Adrenal gland (tissue), 9 donors: ENCODE measurements at regions not wholly inside any gene's neighbourhood (a gene's known extent, or its start where the extent isn't known, plus 50 kb on each side); places are given as distances from the start of the nearest gene placed in this dataset.

ENCODE experiments used
- DNase-seq, 7 donors: peaks; one replicate each; pipeline ENCODE4 v3.0.0-alpha.2; 2019 to 2020
- H3K27ac ChIP-seq, 5 donors: fragments of 200-600 bp; sonication (generic) in 4 of 5; 1 replicate in 3 of 5; 2 replicates in 2 of 5; pipeline versions ENCODE4 v1.5.1 to v1.8.0; 2016 to 2020; ENCODE audit warnings: mild to moderate bottlenecking in 1 of 5
- H3K27me3 ChIP-seq: fragments of 200-600 bp; 2 replicates; pipeline ENCODE4 v1.8.0; 2021
- H3K36me3 ChIP-seq, 2 donors: fragments of 200-600 bp; replicated peaks in 1 of 2; 1 replicate in 1 of 2; 2 replicates in 1 of 2; pipeline versions ENCODE4 v1.5.1 to v1.8.0; 2018 to 2022
- H3K4me1 ChIP-seq, 2 donors: fragments of 200-600 bp; replicated peaks in 1 of 2; 1 replicate in 1 of 2; 2 replicates in 1 of 2; pipeline versions ENCODE4 v1.5.1 to v1.8.0; 2018 to 2021
- H3K4me3 ChIP-seq, 4 donors: fragments of 200-600 bp; sonication (generic) in 3 of 4; one replicate each; pipeline ENCODE4 v1.5.1; 2016 to 2018
- H3K9me3 ChIP-seq, 3 donors: fragments of 200-600 bp; sonication (generic) in 1 of 3; replicated peaks in 1 of 3; 1 replicate in 2 of 3; 2 replicates in 1 of 3; pipeline versions ENCODE4 v1.5.1 to v1.8.0; 2016 to 2021
- CTCF ChIP-seq, 6 experiments: fragments of 450-650 bp in 4 of 6; fragments of 200-600 bp in 2 of 6; sonication (generic) in 1 of 6; IDR thresholded peaks; 1 replicate in 5 of 6; 2 replicates in 1 of 6; pipeline versions ENCODE4 v1.5.1 to v1.8.0; 2016 to 2021; ENCODE audit warnings: antibody characterized with exemption in 6 of 6, mild to moderate bottlenecking in 2 of 6, moderate library complexity in 1 of 6
- POLR2A ChIP-seq, 2 donors: fragments of 450-650 bp; IDR thresholded peaks; one replicate each; pipeline ENCODE4 v1.6.1; 2017; ENCODE audit warnings: antibody characterized with exemption in 2 of 2, mild to moderate bottlenecking in 2 of 2, moderate library complexity in 1 of 2
- WGBS, 4 donors: extraction: QIAGEN DNeasy Blood & Tissue Kit in 2 of 4; methylation state at CpG; one replicate each; pipeline versions ENCODE4 v1.1.5 to v1.1.7; 2013 to 2017; 5-methylcytosine and 5-hydroxymethylcytosine counted together
- intact Hi-C, 2 donors: fragments of 100-400 bp; cut with DNase I; formaldehyde crosslinking; loops; one replicate each; pipeline versions ENCODE4 v1.14.1 to v1.15.0; 2022 to 2023
- donor health status: healthy with polysubstance abuse.
- donor health status: Bipolar disorder and iron deficiency.
- donor health status: DM: yes; HTN: yes; CAD: no.
- donor health status: DM: no; HTN: no; CAD: no.
- donor health status: DM: no; HTN: no; CAD: no.

- no peak for TF ChIP-seq CTCF (IDR thresholded peaks at IDR 0.05)
- no peak for TF ChIP-seq POLR2A (IDR thresholded peaks at IDR 0.05)
- WGBS, 4 donors = 68 to 77% (median 75%) methylated on average over 12 to 18 of the region's 18 CpGs
- Histone ChIP-seq H3K9me3 (no peaks in the 10 kb centered on the region), H3K4me1 (no peaks in the 10 kb centered on the region), H3K27me3 (no peaks in the 10 kb centered on the region), H3K4me3 (no peak overlapping the region), H3K27ac (no peak overlapping the region), H3K36me3 (no peaks in the 10 kb centered on the region)
- DNase-seq = no peak
- intact Hi-C loops = no loop called here
Measured at GRCh38 chr12:34206061-34206785, 183.9 kb downstream of the ALG10 start.

GRCh38 chr12:34207858-34208257 is 185.6 kb downstream of the ALG10 start:
- intact Hi-C loops = no loop called here
- WGBS, 4 donors = 88 to 94% (median 89%) methylated on average over 11 of the region's 11 CpGs
- TF ChIP-seq CTCF (IDR thresholded peaks at IDR 0.05) (no peak), POLR2A (IDR thresholded peaks at IDR 0.05) (no peak)
- Histone ChIP-seq H3K36me3 (no peaks in the 10 kb centered on the region), H3K27ac (no peak overlapping the region), H3K9me3 (no peaks in the 10 kb centered on the region), H3K4me1 (no peaks in the 10 kb centered on the region), H3K4me3 (no peak overlapping the region), H3K27me3 (no peaks in the 10 kb centered on the region)
- DNase-seq = no peak

GRCh38 chr12:34208331-34209258 is 186.3 kb downstream of the ALG10 start:
- H3K27ac ChIP-seq = no peak overlapping the region
- no peaks in the 10 kb centered on the region for H3K4me1 ChIP-seq
- TF ChIP-seq CTCF (IDR thresholded peaks at IDR 0.05) = no peak
- no peak for TF ChIP-seq POLR2A (IDR thresholded peaks at IDR 0.05)
- no peaks in the 10 kb centered on the region for H3K9me3 ChIP-seq
- WGBS, 4 donors = 78 to 91% (median 83%) methylated on average over 17 to 41 of the region's 41 CpGs
- no peak for DNase-seq
- H3K4me3 ChIP-seq = no peak overlapping the region
- intact Hi-C loops = no loop called here
- H3K27me3 ChIP-seq = no peaks in the 10 kb centered on the region
- no peaks in the 10 kb centered on the region for H3K36me3 ChIP-seq

GRCh38 chr12:34209259-34209835 is 187.1 kb downstream of the ALG10 start:
- no peaks in the 10 kb centered on the region for H3K36me3 ChIP-seq
- 71 to 82% (median 78%) methylated on average over 22 of the region's 22 CpGs for WGBS, 4 donors
- no peak overlapping the region for H3K4me3 ChIP-seq
- intact Hi-C loops = no loop called here
- no peaks in the 10 kb centered on the region for H3K9me3 ChIP-seq
- no peak for DNase-seq
- no peaks in the 10 kb centered on the region for H3K4me1 ChIP-seq
- TF ChIP-seq CTCF (IDR thresholded peaks at IDR 0.05) (no peak), POLR2A (IDR thresholded peaks at IDR 0.05) (no peak)
- H3K27ac ChIP-seq = no peak overlapping the region
- no peaks in the 10 kb centered on the region for H3K27me3 ChIP-seq
